GM21529 (cell line): ENCODE measurements at regions not wholly inside any gene's neighbourhood (a gene's known extent, or its start where the extent isn't known, plus 50 kb on each side); places are given as distances from the start of the nearest gene placed in this dataset.

Experiments used
- ATAC-seq: cut with Tn5 transposase; IDR thresholded peaks from one replicate; pipeline ENCODE4 v1.9.1; 2021; ENCODE audit not compliant: unreplicated experiment

- no peak for ATAC-seq
These were observed 760.4 kb upstream of the TBX3 start for GRCh38 chr12:115444346-115444745.

- ATAC-seq: no peak
These were observed 759.5 kb upstream of the TBX3 start for GRCh38 chr12:115443351-115443938.

- no peak for ATAC-seq
These were observed 756.5 kb upstream of the TBX3 start for GRCh38 chr12:115440438-115440837.

GRCh38 chr12:115439008-115439601 lies 755.1 kb upstream of the TBX3 start:
- ATAC-seq: no peak

- ATAC-seq: no peak
These were observed 754.3 kb upstream of the TBX3 start for GRCh38 chr12:115438314-115438713.

GRCh38 chr12:115437061-115437567 lies 753.1 kb upstream of the TBX3 start:
- ATAC-seq: no peak

- no peak for ATAC-seq
These were observed 749.1 kb upstream of the TBX3 start for GRCh38 chr12:115433014-115433634.

GRCh38 chr12:115430636-115431035 lies 746.7 kb upstream of the TBX3 start:
- no peak for ATAC-seq

- ATAC-seq: no peak
These were observed 742.8 kb upstream of the TBX3 start for GRCh38 chr12:115426732-115427131.

GRCh38 chr12:115424003-115424402 lies 740.0 kb upstream of the TBX3 start:
- ATAC-seq: no peak

GRCh38 chr12:115423546-115423987 lies 739.6 kb upstream of the TBX3 start:
- ATAC-seq: no peak

- no peak for ATAC-seq
These were observed 739.0 kb upstream of the TBX3 start for GRCh38 chr12:115422845-115423545.

GRCh38 chr12:115421796-115422709 lies 738.1 kb upstream of the TBX3 start:
- no peak for ATAC-seq

- no peak for ATAC-seq
These were observed 737.4 kb upstream of the TBX3 start for GRCh38 chr12:115421350-115421749.

- ATAC-seq: no peak
These were observed 735.2 kb upstream of the TBX3 start for GRCh38 chr12:115419145-115419646.

- ATAC-seq: no peak
These were observed 733.6 kb upstream of the TBX3 start for GRCh38 chr12:115417610-115418009.

GRCh38 chr12:115416869-115417268 lies 732.9 kb upstream of the TBX3 start:
- ATAC-seq: no peak

GRCh38 chr12:115413626-115414025 lies 729.7 kb upstream of the TBX3 start:
- ATAC-seq: no peak

GRCh38 chr12:115412831-115413230 lies 728.9 kb upstream of the TBX3 start:
- ATAC-seq: no peak

GRCh38 chr12:115411121-115411520 lies 727.1 kb upstream of the TBX3 start:
- ATAC-seq: no peak
